ENCODE measurements at regions not wholly inside any gene's neighbourhood (a gene's known extent, or its start where the extent isn't known, plus 50 kb on each side); places are given as distances from the start of the nearest gene placed in this dataset.
"Not testable (repeated sequence)": the region's sequence is repeated elsewhere in the genome, so short reads cannot be mapped to it uniquely, and the experiment has no call there.

DNA sequence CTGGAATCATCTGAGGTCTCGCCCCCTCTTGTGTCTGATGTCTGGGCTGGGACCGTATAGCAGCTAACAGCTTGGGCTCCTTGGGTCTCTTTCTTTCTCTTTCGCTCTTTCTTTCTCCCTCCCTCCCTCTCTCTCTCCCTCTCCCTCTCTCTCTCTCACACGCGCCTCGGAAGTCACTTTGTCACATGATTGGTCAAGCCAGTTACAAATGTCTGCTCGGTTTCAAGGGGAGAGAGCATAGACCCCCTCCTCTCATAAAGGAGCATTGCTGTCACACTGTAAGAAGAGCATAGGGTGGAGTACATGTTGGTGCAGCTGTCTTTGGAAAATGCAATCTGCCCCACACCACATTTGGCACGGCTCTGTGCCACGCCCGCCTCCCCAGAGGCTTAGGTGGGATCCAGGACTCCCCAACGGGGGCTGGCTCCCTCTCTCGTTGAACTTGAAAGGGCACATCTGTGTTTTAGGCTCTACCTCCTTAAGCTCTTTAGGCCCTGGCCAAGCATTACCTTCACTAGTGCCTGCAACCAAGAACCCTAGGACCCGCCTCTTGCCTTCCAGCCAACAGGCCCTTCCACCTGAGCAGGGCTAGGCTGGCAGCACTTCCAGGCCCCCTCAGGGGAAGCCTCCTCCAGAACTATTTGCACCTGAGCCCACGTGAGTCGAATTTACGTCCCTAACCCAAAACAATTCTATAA is 61.9 kb upstream of the CACUL1 start:
- no peaks in the 10 kb centered on the region for H3K9me3 ChIP-seq (ENCODE audit: control insufficient read depth, insufficient read depth, low read length)
- peaks cover 26% of the 10 kb centered on the region for H3K4me1 ChIP-seq (ENCODE audit: control insufficient read depth, insufficient read depth, low read length)
- no peak for DNase-seq (ENCODE audit: low read depth in 4 of 6, low spot score in 6 of 6)
- H3K4me3 ChIP-seq (ENCODE audit: low read depth, low read length): no peak overlapping the region
- no peaks in the 10 kb centered on the region for H3K27me3 ChIP-seq (ENCODE audit: control insufficient read depth, insufficient read depth, low read length)
- H3K27ac ChIP-seq (ENCODE audit: low read depth, low read length): no peak overlapping the region
- WGBS (ENCODE audit: insufficient coverage): 79% methylated on average over 10 of the region's 16 CpGs
- H3K36me3 ChIP-seq (ENCODE audit: control insufficient read depth, insufficient read depth, low read length): no peaks in the 10 kb centered on the region

DNA sequence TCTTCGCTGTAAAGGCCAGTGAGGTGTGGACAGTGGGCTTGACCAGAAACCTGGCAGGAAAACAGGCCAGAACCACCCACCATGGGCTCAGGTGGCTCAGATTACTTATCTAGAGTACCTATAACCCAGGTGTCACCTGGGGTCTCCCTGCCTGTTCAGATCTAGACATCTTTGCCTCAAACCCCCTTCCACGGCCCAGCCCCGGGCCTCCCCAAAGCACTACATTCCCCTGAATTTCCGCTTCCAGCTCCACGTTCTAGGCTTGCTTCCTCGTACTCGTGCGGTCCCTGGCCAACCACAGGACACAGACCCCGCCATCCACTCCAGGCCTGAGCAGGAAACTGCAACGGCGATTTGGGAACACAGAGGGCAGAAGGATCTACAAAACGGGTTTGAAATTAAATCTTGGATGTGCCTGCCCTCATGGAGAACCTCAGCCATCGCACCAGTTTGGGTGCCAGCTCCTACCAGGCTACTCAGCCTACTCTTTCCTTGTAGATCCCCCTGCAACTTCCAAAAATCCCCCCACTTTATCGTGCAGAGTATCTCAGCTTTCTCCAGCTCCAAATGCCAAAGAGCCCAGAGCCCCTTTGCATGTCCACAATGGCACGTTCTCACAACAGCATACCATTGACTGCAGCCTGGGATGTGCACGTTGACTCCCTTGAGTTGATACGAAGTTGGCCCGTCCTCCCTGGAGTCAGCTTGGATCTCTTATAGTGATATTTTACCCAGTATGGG is 62.7 kb upstream of the CACUL1 start:
- Histone ChIP-seq H3K36me3 (ENCODE audit: control insufficient read depth, insufficient read depth, low read length) (no peaks in the 10 kb centered on the region), H3K4me3 (ENCODE audit: low read depth, low read length) (no peak overlapping the region), H3K27me3 (ENCODE audit: control insufficient read depth, insufficient read depth, low read length) (no peaks in the 10 kb centered on the region), H3K9me3 (ENCODE audit: control insufficient read depth, insufficient read depth, low read length) (no peaks in the 10 kb centered on the region), H3K27ac (ENCODE audit: low read depth, low read length) (no peak overlapping the region), H3K4me1 (ENCODE audit: control insufficient read depth, insufficient read depth, low read length) (peaks cover 20% of the 10 kb centered on the region)
- no peak for DNase-seq (ENCODE audit: low read depth in 4 of 6, low spot score in 6 of 6)
- 88% methylated on average over 15 of the region's 18 CpGs for WGBS (ENCODE audit: insufficient coverage)

- 42% methylated on average over 17 of the region's 17 CpGs for WGBS (ENCODE audit: insufficient coverage)
- Histone ChIP-seq H3K4me3 (ENCODE audit: low read depth, low read length) (no peak overlapping the region), H3K4me1 (ENCODE audit: control insufficient read depth, insufficient read depth, low read length) (peaks cover 14% of the 10 kb centered on the region), H3K9me3 (ENCODE audit: control insufficient read depth, insufficient read depth, low read length) (no peaks in the 10 kb centered on the region), H3K27ac (ENCODE audit: low read depth, low read length) (no peak overlapping the region), H3K27me3 (ENCODE audit: control insufficient read depth, insufficient read depth, low read length) (no peaks in the 10 kb centered on the region), H3K36me3 (ENCODE audit: control insufficient read depth, insufficient read depth, low read length) (no peaks in the 10 kb centered on the region)
- DNase-seq (ENCODE audit: low read depth in 4 of 6, low spot score in 6 of 6): peak in 4 of 6 donors; percentile 29 to 90 (median 65)
Observed at GRCh38 chr10:118818621-118819221, 64.0 kb upstream of the CACUL1 start.

DNA sequence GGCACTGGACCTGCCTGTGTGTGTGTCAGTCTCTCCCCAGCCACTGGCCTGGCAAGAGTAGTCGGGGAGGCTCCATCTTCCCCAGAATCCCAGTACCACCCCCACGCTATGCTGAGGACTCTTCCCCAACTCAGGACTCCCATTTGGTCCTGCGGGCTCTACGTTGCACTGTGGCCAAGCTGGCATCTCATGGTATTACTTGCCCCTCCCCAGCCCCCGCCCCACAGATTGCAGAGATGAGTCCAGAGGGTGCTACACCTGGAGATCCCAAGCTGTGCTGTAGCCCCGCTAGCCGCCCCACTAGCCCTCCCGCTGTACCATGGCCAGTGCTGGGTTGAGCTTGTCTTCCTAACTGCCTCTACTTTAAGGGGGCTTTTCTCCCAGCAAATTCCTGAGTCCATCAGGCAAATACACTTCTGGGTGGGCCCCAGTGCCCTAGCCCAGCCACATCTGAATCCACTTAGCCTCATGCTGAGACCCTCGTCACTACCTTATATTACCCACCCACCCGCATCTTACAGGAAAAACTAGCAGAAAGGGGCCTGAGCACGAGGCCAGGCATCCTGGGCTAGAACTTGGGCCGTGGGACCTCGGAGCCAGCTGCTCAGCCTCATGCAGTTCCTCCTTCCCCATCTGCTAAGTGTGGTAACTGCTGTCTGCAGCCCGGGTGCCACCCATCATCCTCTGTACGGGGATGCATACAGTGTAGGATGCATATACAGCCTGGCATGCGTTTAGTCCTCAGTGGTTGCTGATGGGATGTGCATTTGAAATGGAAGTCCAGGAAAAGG is 65.8 kb upstream of the CACUL1 start:
- Histone ChIP-seq H3K27ac (ENCODE audit: low read depth, low read length) (no peak overlapping the region), H3K27me3 (ENCODE audit: control insufficient read depth, insufficient read depth, low read length) (no peaks in the 10 kb centered on the region), H3K4me1 (ENCODE audit: control insufficient read depth, insufficient read depth, low read length) (peaks cover 14% of the 10 kb centered on the region), H3K9me3 (ENCODE audit: control insufficient read depth, insufficient read depth, low read length) (no peaks in the 10 kb centered on the region), H3K36me3 (ENCODE audit: control insufficient read depth, insufficient read depth, low read length) (no peaks in the 10 kb centered on the region), H3K4me3 (ENCODE audit: low read depth, low read length) (no peak overlapping the region)
- 85% methylated on average over 14 of the region's 16 CpGs for WGBS (ENCODE audit: insufficient coverage)
- no peak for DNase-seq (ENCODE audit: low read depth in 4 of 6, low spot score in 6 of 6)

DNA sequence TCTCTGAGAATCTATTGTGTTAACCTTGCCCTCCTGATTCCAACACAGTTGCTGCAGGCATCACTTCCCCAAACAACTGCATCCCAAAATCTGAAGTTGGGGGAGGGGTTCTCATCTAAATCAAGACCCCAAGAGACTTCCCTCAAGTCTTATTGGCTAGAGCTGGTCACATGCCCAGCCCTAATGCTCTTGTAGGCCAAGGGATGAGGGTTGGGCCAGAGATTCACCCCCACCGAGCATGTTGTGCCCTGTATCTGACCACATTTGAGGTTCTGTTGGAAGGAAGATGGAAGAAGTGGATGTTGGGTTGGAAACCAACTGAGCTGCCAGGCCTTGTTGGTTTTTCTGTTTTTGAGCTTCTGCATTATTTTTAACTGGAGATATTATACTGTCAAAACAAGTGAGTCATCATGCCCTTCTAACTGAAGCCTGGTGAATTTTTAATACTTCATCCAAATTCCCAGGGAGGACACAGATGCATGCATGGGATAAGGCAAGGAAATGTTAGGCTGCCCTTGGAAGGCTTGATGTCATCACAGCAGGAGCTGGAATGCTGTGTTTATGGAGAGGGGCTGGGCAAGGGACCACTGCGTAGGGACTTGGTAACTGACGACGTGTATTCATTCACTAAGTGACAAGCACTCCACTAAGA is 68.6 kb upstream of the CACUL1 start:
- H3K9me3 ChIP-seq (ENCODE audit: control insufficient read depth, insufficient read depth, low read length): no peaks in the 10 kb centered on the region
- 100% methylated on average over 1 of the region's 4 CpGs for WGBS (ENCODE audit: insufficient coverage)
- no peak overlapping the region for H3K4me3 ChIP-seq (ENCODE audit: low read depth, low read length)
- DNase-seq (ENCODE audit: low read depth in 4 of 6, low spot score in 6 of 6): no peak
- H3K27me3 ChIP-seq (ENCODE audit: control insufficient read depth, insufficient read depth, low read length): no peaks in the 10 kb centered on the region
- peaks cover 12% of the 10 kb centered on the region for H3K4me1 ChIP-seq (ENCODE audit: control insufficient read depth, insufficient read depth, low read length)
- H3K36me3 ChIP-seq (ENCODE audit: control insufficient read depth, insufficient read depth, low read length): no peaks in the 10 kb centered on the region
- H3K27ac ChIP-seq (ENCODE audit: low read depth, low read length): no peak overlapping the region

DNA sequence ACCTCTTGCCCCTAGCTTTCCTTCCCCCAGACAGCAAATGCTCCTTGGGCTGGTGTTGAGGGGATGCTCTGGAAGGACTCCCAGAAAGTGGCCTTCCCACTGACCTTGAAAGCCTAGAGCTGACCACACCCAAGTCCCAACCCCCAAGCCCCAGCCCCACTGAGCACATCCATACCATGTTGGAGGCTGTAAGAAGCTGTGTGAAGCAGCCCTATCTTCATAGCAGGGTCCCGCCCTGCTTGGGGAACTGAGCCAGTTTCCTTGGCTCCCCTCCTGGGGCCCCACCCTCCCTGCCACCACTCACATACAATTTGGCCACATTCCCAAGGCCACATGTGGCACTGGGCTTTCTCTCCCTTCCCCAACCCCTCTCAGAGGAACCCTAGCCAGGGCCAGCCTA is 72.3 kb upstream of the CACUL1 start:
- H3K4me3 ChIP-seq (ENCODE audit: low read depth, low read length): no peak overlapping the region
- peaks cover 4% of the 10 kb centered on the region for H3K4me1 ChIP-seq (ENCODE audit: control insufficient read depth, insufficient read depth, low read length)
- WGBS (ENCODE audit: insufficient coverage): 63% methylated on average over 1 of the region's 1 CpG
- DNase-seq (ENCODE audit: low read depth in 4 of 6, low spot score in 6 of 6): peak in 1 of 6 donors; percentile 33
- no peak overlapping the region for H3K27ac ChIP-seq (ENCODE audit: low read depth, low read length)
- H3K27me3 ChIP-seq (ENCODE audit: control insufficient read depth, insufficient read depth, low read length): no peaks in the 10 kb centered on the region
- no peaks in the 10 kb centered on the region for H3K9me3 ChIP-seq (ENCODE audit: control insufficient read depth, insufficient read depth, low read length)
- H3K36me3 ChIP-seq (ENCODE audit: control insufficient read depth, insufficient read depth, low read length): no peaks in the 10 kb centered on the region

DNA sequence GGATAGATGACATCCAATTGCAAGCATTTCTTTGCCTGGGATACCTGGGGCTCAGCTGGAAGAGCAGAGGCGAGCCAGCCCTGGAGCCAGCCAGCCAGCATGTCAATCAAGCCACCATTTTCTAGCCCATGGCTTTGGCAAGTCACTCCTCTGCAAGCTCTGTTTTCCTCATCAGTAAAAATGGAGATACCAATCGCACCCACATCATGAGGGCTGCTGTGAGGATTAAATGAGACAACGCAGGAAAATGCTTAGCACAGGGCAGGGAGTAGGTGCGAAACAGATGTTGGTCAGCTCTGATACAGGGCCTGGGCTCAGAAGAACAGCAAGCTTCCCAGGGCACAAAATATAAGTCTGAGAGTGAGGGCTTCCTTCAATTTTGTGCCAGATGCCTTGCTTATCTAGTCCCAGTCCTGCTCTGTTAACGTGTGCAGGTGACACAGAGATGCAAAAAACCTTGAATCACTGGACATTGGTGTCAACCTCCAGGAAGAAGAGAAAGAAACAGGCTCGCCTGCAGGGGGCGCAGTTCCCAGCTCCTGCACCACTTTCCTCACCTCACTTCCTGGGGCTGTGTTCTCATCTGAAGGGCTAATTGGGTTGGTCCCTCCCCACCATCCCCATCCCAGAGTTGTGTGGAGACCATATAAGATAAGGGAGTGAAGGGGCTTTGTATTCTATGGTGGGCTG is 72.8 kb upstream of the CACUL1 start:
- Histone ChIP-seq H3K4me1 (ENCODE audit: control insufficient read depth, insufficient read depth, low read length) (peaks cover 7% of the 10 kb centered on the region), H3K27me3 (ENCODE audit: control insufficient read depth, insufficient read depth, low read length) (no peaks in the 10 kb centered on the region), H3K27ac (ENCODE audit: low read depth, low read length) (no peak overlapping the region), H3K9me3 (ENCODE audit: control insufficient read depth, insufficient read depth, low read length) (no peaks in the 10 kb centered on the region), H3K36me3 (ENCODE audit: control insufficient read depth, insufficient read depth, low read length) (no peaks in the 10 kb centered on the region), H3K4me3 (ENCODE audit: low read depth, low read length) (no peak overlapping the region)
- no peak for DNase-seq (ENCODE audit: low read depth in 4 of 6, low spot score in 6 of 6)
- WGBS (ENCODE audit: insufficient coverage): 91% methylated on average over 4 of the region's 7 CpGs

GRCh38 chr10:118832241-118832651 is 77.5 kb upstream of the CACUL1 start:
- Histone ChIP-seq H3K27me3 (ENCODE audit: control insufficient read depth, insufficient read depth, low read length) (no peaks in the 10 kb centered on the region), H3K9me3 (ENCODE audit: control insufficient read depth, insufficient read depth, low read length) (no peaks in the 10 kb centered on the region), H3K4me1 (ENCODE audit: control insufficient read depth, insufficient read depth, low read length) (peaks cover 7% of the 10 kb centered on the region), H3K36me3 (ENCODE audit: control insufficient read depth, insufficient read depth, low read length) (no peaks in the 10 kb centered on the region), H3K27ac (ENCODE audit: low read depth, low read length) (no peak overlapping the region), H3K4me3 (ENCODE audit: low read depth, low read length) (no peak overlapping the region)
- peak in 2 of 6 donors; percentile 40 to 57 for DNase-seq (ENCODE audit: low read depth in 4 of 6, low spot score in 6 of 6)
- WGBS (ENCODE audit: insufficient coverage): 48% methylated on average over 5 of the region's 7 CpGs

- DNase-seq (ENCODE audit: low read depth in 4 of 6, low spot score in 6 of 6); H3K9me3 ChIP-seq (ENCODE audit: control insufficient read depth, insufficient read depth, low read length); H3K27ac ChIP-seq (ENCODE audit: low read depth, low read length); H3K4me3 ChIP-seq (ENCODE audit: low read depth, low read length); H3K27me3 ChIP-seq (ENCODE audit: control insufficient read depth, insufficient read depth, low read length); H3K4me1 ChIP-seq (ENCODE audit: control insufficient read depth, insufficient read depth, low read length); H3K36me3 ChIP-seq (ENCODE audit: control insufficient read depth, insufficient read depth, low read length): not testable (repeated sequence)
- WGBS (ENCODE audit: insufficient coverage): no CpG with 5 or more reads among the region's 5 CpGs
Observed at GRCh38 chr10:118834370-118834769, 79.6 kb upstream of the CACUL1 start.

Measured in spinal cord (tissue), 9 donors.